C4-2B (cell line): ENCODE measurements at regions not wholly inside any gene's neighbourhood (a gene's known extent, or its start where the extent isn't known, plus 50 kb on each side); places are given as distances from the start of the nearest gene placed in this dataset.

Experiments used
- ZFX ChIP-seq: fragments of 450-650 bp; IDR thresholded peaks from 2 replicates; pipeline ENCODE4 v1.6.1; 2017
- TF ChIP-seq, protein P1 (sequence below): fragments of 450-650 bp; conservative IDR thresholded peaks from 2 replicates; pipeline ENCODE4 v1.5.1; 2017; ENCODE audit warnings: mild to moderate bottlenecking

DNA sequence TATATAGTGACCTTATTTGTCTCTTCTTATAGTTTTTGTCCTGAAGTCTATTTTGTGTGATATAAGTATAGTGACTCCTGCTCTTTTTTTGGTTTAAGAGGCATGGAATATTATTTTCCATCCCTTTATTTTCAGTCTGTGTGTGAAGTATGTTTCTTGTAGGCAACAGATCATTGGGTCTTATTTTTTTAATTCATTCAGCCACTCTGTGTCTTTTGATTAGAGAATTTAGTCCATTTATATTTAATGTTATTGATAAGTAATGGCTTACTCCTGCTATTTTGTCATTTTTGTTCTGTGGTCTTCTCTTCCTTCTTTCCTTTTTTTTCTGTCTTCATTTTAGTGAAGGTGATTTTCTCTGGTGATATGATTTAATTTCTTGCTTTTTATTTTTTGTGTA lies 51.4 kb upstream of the TOP1 start:
- TF ChIP-seq, protein P1, sequence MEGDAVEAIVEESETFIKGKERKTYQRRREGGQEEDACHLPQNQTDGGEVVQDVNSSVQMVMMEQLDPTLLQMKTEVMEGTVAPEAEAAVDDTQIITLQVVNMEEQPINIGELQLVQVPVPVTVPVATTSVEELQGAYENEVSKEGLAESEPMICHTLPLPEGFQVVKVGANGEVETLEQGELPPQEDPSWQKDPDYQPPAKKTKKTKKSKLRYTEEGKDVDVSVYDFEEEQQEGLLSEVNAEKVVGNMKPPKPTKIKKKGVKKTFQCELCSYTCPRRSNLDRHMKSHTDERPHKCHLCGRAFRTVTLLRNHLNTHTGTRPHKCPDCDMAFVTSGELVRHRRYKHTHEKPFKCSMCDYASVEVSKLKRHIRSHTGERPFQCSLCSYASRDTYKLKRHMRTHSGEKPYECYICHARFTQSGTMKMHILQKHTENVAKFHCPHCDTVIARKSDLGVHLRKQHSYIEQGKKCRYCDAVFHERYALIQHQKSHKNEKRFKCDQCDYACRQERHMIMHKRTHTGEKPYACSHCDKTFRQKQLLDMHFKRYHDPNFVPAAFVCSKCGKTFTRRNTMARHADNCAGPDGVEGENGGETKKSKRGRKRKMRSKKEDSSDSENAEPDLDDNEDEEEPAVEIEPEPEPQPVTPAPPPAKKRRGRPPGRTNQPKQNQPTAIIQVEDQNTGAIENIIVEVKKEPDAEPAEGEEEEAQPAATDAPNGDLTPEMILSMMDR: no peak
- no peak for TF ChIP-seq ZFX
